GM10266 (cell line): ENCODE measurements at regions not wholly inside any gene's neighbourhood (a gene's known extent, or its start where the extent isn't known, plus 50 kb on each side); places are given as distances from the start of the nearest gene placed in this dataset.

ENCODE experiments used
- DNase-seq: peaks from one replicate; pipeline ENCODE4 v3.0.0; 2012; ENCODE audit errors: extremely low spot score
- TF ChIP-seq, protein P1 (sequence below): IDR thresholded peaks from 2 replicates; pipeline ENCODE4 v1.5.1; 2012; ENCODE audit warnings: mild to moderate bottlenecking, low read depth; ENCODE audit not compliant: control insufficient read depth, insufficient read depth; ENCODE audit errors: missing control alignments

DNA sequence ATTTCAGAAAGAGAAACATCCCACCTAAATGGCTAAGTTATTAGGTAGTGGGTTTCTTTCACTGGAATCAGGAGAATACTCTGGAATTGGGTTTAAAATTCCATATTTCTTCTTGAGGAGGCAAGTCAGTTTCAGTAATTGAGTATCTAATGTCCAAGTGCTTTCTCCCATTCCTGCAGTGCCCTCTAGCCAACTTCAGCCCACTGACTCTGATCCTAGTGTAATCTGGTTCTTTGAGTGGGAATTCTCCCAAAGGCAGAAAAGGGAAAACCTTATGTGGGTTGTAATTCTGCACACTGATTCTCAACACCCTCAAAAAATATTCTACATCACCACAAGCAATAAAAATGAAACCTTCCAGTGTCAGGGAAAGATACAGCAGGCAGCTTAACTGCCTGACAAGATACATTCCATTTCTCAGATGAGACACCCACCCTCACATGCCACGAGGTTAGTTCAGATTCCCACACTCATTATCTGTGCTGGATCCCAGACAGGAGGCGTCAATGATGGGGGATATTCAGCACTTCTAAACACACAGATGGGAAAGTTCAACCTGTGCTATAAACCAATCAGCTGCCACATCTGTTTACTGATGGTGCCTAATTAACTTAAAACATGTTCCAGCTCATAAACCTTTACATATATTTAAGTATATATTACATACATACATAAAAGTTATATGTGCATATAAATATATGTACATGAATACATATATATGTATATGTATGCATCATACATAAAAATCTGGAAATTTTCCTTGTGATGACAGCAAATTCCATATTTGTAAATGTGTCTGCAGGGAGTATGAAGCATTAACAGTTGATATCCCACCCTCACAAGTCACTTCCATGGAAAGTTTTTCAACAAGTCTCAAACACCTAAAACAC lies 833.4 kb upstream of the AMELY start:
- no peak for DNase-seq
- TF ChIP-seq, protein P1, sequence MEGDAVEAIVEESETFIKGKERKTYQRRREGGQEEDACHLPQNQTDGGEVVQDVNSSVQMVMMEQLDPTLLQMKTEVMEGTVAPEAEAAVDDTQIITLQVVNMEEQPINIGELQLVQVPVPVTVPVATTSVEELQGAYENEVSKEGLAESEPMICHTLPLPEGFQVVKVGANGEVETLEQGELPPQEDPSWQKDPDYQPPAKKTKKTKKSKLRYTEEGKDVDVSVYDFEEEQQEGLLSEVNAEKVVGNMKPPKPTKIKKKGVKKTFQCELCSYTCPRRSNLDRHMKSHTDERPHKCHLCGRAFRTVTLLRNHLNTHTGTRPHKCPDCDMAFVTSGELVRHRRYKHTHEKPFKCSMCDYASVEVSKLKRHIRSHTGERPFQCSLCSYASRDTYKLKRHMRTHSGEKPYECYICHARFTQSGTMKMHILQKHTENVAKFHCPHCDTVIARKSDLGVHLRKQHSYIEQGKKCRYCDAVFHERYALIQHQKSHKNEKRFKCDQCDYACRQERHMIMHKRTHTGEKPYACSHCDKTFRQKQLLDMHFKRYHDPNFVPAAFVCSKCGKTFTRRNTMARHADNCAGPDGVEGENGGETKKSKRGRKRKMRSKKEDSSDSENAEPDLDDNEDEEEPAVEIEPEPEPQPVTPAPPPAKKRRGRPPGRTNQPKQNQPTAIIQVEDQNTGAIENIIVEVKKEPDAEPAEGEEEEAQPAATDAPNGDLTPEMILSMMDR, result no peak

DNA sequence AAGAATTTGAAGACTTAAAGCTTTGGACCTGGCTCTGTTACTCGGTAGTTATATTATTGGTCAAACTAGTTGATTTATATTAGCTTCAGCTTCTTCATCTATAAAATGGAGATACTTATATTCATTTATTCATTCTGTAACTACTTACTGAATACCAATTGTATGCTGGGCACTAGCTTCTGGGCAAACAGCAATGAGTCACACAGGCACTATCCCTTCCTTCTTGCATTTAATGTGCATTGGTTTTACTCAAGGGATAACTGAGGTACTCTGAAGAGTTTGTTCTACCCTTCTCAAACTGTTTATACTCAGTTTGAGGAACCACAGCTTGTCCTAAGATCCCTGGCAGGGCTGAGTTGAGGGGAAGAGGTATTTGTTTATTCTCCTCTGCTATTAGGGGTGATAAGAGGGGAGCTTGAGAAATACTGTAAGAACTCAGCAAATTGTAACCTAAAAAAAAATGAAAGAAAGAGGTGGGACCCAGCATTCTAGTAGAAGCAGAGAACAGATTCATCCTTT lies 825.4 kb upstream of the AMELY start:
- no peak for DNase-seq
- TF ChIP-seq, protein P1, result no peak

DNA sequence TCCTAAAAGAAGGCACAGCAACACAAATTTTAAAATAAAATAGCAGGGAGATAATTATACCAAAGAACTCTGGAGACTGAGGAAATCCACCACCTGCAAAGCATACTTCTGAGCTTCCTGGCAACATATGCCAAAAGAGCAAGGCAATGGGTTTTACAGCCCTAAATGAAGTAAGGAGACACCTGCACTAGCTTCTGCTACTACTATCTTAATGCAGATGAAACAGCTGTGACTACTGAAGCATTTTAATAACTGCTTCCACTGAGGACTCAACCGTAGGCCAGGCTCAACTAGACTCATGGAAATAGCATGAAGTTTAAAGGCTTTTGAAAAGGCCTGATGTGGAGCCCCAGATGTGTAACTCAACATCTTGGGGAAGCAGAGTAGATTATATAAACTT lies 820.1 kb upstream of the AMELY start:
- DNase-seq, result no peak
- TF ChIP-seq, protein P1, result no peak

DNA sequence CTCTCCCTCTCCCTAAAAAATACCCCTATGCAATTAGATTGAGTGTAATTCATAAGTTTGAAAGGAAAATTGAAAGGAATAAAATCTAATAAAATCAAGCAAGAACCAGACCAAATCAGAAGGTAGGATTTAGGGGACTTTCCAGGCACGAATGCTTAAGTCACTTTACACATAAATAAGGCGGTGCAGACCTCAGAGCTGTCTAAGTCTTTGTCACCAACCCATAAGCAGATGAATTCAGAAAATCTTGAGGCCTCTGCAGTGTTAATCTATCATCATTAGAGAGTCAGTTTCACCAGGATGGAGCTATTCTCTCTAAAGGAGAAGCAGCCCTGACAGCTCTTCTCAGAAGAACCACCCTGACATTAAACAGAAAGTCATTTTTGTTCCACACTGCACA lies 819.1 kb upstream of the AMELY start:
- DNase-seq, result no peak
- TF ChIP-seq, protein P1, result no peak

DNA sequence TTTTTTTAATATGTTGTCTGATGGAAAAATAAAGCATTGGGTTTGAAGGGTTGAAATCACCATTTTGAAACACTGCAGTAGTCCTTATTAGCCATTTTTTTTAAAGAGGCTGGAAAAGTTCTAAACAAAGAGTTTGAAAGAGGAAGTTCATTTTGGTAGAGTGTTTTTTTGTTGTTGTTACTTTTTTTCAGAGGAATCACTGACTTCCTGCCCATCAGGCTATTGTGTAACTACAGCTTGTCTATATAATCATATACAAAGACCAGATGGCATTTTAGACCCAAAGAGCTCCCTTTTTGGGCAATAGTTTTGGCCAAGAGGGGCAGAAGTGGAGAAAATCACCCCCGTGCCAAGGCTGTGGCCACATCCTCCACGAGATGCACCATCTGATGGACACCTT lies 818.5 kb upstream of the AMELY start:
- no peak for DNase-seq
- TF ChIP-seq, protein P1, result no peak

DNA sequence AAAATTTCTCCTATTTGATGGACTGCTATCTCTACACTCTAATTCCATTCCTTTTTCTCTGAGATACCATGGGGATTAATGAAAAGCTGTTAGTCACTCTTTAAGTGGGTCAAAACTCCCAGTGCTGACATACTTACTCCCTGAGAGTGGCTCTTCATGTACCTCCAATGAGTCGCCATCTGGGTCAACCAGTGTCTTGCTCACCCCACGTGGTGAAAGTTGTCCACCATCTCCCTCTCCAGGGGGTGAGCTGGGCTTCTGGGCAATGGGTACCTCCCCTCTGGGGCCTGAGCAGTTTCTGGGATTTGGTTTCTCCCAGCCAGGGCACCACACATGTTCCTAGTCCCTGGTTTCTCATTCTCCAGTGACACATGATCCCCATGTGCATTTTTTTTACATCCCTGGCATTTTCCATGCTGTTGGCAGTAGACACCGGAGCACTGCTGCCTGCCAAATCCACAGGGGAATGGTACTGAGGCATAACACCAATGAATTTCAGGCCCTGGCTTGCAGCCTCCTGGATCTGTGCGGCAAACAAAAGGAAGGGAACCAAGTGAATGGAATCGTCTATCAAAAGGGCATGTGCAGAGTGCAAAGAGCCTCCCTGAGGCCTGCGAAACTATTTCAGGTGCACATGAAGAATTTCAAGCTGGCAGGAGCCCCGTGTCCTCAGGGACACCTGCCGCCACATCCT lies 817.9 kb upstream of the AMELY start:
- no peak for DNase-seq
- TF ChIP-seq, protein P1, result no peak

DNA sequence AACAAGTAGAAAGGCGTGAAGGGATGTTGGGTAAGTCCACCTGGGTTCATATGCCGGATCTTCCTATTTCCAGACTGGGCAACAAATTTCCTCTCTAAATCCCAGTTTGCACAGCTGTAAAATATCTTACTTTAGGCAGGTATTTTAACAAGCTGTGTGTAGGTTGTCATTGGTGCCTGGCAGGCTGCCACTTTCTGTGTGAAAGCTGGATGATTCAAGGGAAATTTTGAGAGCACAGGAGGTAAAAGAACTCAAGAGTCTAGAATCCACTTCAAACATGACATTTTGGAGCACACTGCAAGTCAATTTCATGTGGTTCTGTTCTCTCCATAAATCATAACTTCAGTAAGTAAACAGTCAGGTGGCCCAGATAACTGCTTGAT lies 817.4 kb upstream of the AMELY start:
- DNase-seq, result no peak
- TF ChIP-seq, protein P1, result no peak
